ENCODE measurements at regions not wholly inside any gene's neighbourhood (a gene's known extent, or its start where the extent isn't known, plus 50 kb on each side); places are given as distances from the start of the nearest gene placed in this dataset.

- H3K4me2 ChIP-seq (ENCODE audit: low read length) = no peak overlapping the region
- ChIA-PET CTCF (no interaction called here), POLR2A (ENCODE audit: unreplicated experiment) (no interaction called here)
- H3K79me2 ChIP-seq (ENCODE audit: low read length) = no peaks in the 10 kb centered on the region
- TF ChIP-seq EZH2phosphoT487 (IDR thresholded peaks at IDR 0.05; ENCODE audit: borderline replicate concordance, low read length) (no peak), EZH2 (IDR thresholded peaks at IDR 0.05; ENCODE audit: low read length, unreplicated experiment) (no peak), CTCF (conservative IDR thresholded peaks at IDR 0.05; ENCODE audit: low read depth, low read length) (no peak)
- H3K9me2 ChIP-seq (replicated peaks; ENCODE audit: low read length) = no peaks in the 10 kb centered on the region
- no peaks in the 10 kb centered on the region for H4K20me1 ChIP-seq (ENCODE audit: low read length)
- H3F3A ChIP-seq (ENCODE audit: low read length, unreplicated experiment) = no peaks in the 10 kb centered on the region
- ATAC-seq (no peak), DNase-seq (no peak)
- H3K9me3 ChIP-seq (ENCODE audit: low read length) = no peaks in the 10 kb centered on the region
- H2AFZ ChIP-seq (ENCODE audit: low read length) = no peak overlapping the region
- H3K4me3 ChIP-seq (ENCODE audit: low read length) = no peak overlapping the region
- intact Hi-C loops (cut with micrococcal nuclease) = no loop called here
- H3K36me3 ChIP-seq (ENCODE audit: low read depth, low read length) = no peaks in the 10 kb centered on the region
- H3K27me3 ChIP-seq (ENCODE audit: low read length) = no peaks in the 10 kb centered on the region
- H3K9ac ChIP-seq (ENCODE audit: low read length) = no peak overlapping the region
- no peaks in the 10 kb centered on the region for H3K4me1 ChIP-seq (ENCODE audit: insufficient read depth, low read length)
- no TSS peak for BruUV-seq (replicated peaks)
- no peak overlapping the region for H3K27ac ChIP-seq (ENCODE audit: low read length)
Measured at GRCh38 chr16:35543486-35543885, 2084.1 kb downstream of the TP53TG3F start.

- Histone ChIP-seq H3K4me1 (ENCODE audit: insufficient read depth, low read length) (no peaks in the 10 kb centered on the region), H3K27me3 (ENCODE audit: low read length) (no peaks in the 10 kb centered on the region), H3K27ac (ENCODE audit: low read length) (no peak overlapping the region), H3K4me2 (ENCODE audit: low read length) (no peak overlapping the region), H3K9ac (ENCODE audit: low read length) (no peak overlapping the region), H3K9me2 (replicated peaks; ENCODE audit: low read length) (no peaks in the 10 kb centered on the region), H2AFZ (ENCODE audit: low read length) (no peak overlapping the region), H3K36me3 (ENCODE audit: low read depth, low read length) (no peaks in the 10 kb centered on the region), H3K9me3 (ENCODE audit: low read length) (no peaks in the 10 kb centered on the region), H3F3A (ENCODE audit: low read length, unreplicated experiment) (no peaks in the 10 kb centered on the region), H3K79me2 (ENCODE audit: low read length) (no peaks in the 10 kb centered on the region), H3K4me3 (ENCODE audit: low read length) (no peak overlapping the region), H4K20me1 (ENCODE audit: low read length) (no peaks in the 10 kb centered on the region)
- CTCF ChIA-PET = no interaction called here
- intact Hi-C loops (cut with micrococcal nuclease) = no loop called here
- POLR2A ChIA-PET (ENCODE audit: unreplicated experiment) = no interaction called here
- ATAC-seq = no peak
- no TSS peak for BruUV-seq (replicated peaks)
- TF ChIP-seq EZH2phosphoT487 (IDR thresholded peaks at IDR 0.05; ENCODE audit: borderline replicate concordance, low read length) = no peak
- DNase-seq = no peak
Measured at GRCh38 chr16:35552763-35553162, 2093.4 kb downstream of the TP53TG3F start.

- no peak overlapping the region for H3K4me3 ChIP-seq (ENCODE audit: low read length)
- H3K9me3 ChIP-seq (ENCODE audit: low read length) = no peaks in the 10 kb centered on the region
- H2AFZ ChIP-seq (ENCODE audit: low read length) = no peak overlapping the region
- ATAC-seq (no peak), DNase-seq (no peak)
- CTCF ChIA-PET = no interaction called here
- intact Hi-C loops (cut with micrococcal nuclease) = no loop called here
- H3K27ac ChIP-seq (ENCODE audit: low read length) = no peak overlapping the region
- H4K20me1 ChIP-seq (ENCODE audit: low read length) = no peaks in the 10 kb centered on the region
- no peaks in the 10 kb centered on the region for H3K9me2 ChIP-seq (replicated peaks; ENCODE audit: low read length)
- H3K4me1 ChIP-seq (ENCODE audit: insufficient read depth, low read length) = no peaks in the 10 kb centered on the region
- H3K36me3 ChIP-seq (ENCODE audit: low read depth, low read length) = no peaks in the 10 kb centered on the region
- no TSS peak for BruUV-seq (replicated peaks)
- no peak overlapping the region for H3K9ac ChIP-seq (ENCODE audit: low read length)
- H3K79me2 ChIP-seq (ENCODE audit: low read length) = no peaks in the 10 kb centered on the region
- H3F3A ChIP-seq (ENCODE audit: low read length, unreplicated experiment) = no peaks in the 10 kb centered on the region
- H3K27me3 ChIP-seq (ENCODE audit: low read length) = no peaks in the 10 kb centered on the region
- TF ChIP-seq EZH2 (IDR thresholded peaks at IDR 0.05; ENCODE audit: low read length, unreplicated experiment) = no peak
- TF ChIP-seq CTCF (conservative IDR thresholded peaks at IDR 0.05; ENCODE audit: low read depth, low read length) = no peak
- TF ChIP-seq EZH2phosphoT487 (IDR thresholded peaks at IDR 0.05; ENCODE audit: borderline replicate concordance, low read length) = no peak
- no peak overlapping the region for H3K4me2 ChIP-seq (ENCODE audit: low read length)
- POLR2A ChIA-PET (ENCODE audit: unreplicated experiment) = interaction anchor here (0.5 kb wide), 1 partner anchor 594 kb away, joined by 3 read pairs; no protein-coding TSS in a partner anchor
Measured at GRCh38 chr16:35557731-35558130, 2098.3 kb downstream of the TP53TG3F start.

Measured in PC-3 (cell line).